Naive thymus-derived CD8-positive, alpha-beta T cell (primary cell): ENCODE measurements at regions not wholly inside any gene's neighbourhood (a gene's known extent, or its start where the extent isn't known, plus 50 kb on each side); places are given as distances from the start of the nearest gene placed in this dataset.
"Not testable (repeated sequence)": the region's sequence is repeated elsewhere in the genome, so short reads cannot be mapped to it uniquely, and the experiment has no call there.

Experiments
- ATAC-seq, 2 donors: fragments of 150-1000 bp; cut with Tn5 transposase in 1 of 2; sonication (Bioruptor Pico), chemical (Tn5 transposase) in 1 of 2; 1 replicate in 1 of 2; 2 replicates in 1 of 2; pipeline ENCODE4 v1.10.0; 2021; ENCODE audit warnings: mild to moderate bottlenecking in 2 of 2, moderate library complexity in 2 of 2
- POLR2A ChIA-PET: fragments of 350-600 bp; sonication (Branson Sonifier 250); formaldehyde crosslinking; loops from one replicate; lab custom pipeline; 2021; ENCODE audit warnings: antibody characterized with exemption; lab: Charles Lee
- DNase-seq, 10 donors: peaks; one replicate each; pipeline versions ENCODE4 v3.0.0 to v3.0.0-alpha.2; 2020 to 2022
- H3K27ac Mint-ChIP-seq, 10 donors: one replicate each; pipeline ENCODE4 v1.8.0; 2020 to 2022; ENCODE audit warnings: mild to moderate bottlenecking in 10 of 10, mixed read lengths in 10 of 10, moderate library complexity in 4 of 10, inconsistent platforms in 1 of 10
- H3K27me3 Mint-ChIP-seq, 5 donors: one replicate each; pipeline ENCODE4 v1.8.0; 2021 to 2022; ENCODE audit warnings: mixed read lengths in 5 of 5
- H3K36me3 Mint-ChIP-seq, 3 donors: one replicate each; pipeline ENCODE4 v1.8.0; 2020 to 2022; ENCODE audit warnings: mixed read lengths in 3 of 3, mild to moderate bottlenecking in 2 of 3, inconsistent platforms in 1 of 3
- H3K4me1 Mint-ChIP-seq, 4 donors: one replicate each; pipeline ENCODE4 v1.8.0; 2021 to 2022; ENCODE audit warnings: mixed read lengths in 4 of 4
- H3K4me3 Mint-ChIP-seq, 10 donors: one replicate each; pipeline ENCODE4 v1.8.0; 2020 to 2022; ENCODE audit warnings: mild to moderate bottlenecking in 10 of 10, mixed read lengths in 10 of 10, moderate library complexity in 6 of 10, inconsistent platforms in 1 of 10
- H3K9me3 Mint-ChIP-seq, 9 donors: one replicate each; pipeline ENCODE4 v1.8.0; 2020 to 2022; ENCODE audit warnings: mixed read lengths in 9 of 9, mild to moderate bottlenecking in 3 of 9, inconsistent platforms in 1 of 9, moderate library complexity in 1 of 9

DNA sequence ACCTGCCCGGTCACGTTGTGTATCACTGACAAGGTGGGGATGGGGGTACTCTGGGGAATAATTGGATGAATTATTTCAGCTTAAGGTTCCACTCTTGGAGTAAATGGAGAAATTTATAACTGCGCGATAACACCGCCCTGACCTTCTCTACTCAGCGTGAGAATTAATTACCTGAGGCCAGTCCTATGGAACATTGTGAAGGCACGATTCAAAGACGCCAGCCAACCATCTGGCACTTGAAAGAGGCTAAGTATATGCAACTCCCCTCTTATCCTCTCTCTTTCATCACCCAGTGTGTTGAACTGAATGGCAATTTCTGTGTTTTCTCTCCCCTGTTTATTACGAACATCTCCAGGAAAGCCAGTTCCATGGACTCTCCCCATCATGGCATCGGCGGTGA, 235.5 kb upstream of the TUT7 start:
- peaks cover 0 to 2% (median 0%) of the 10 kb centered on the region in 9 donors for H3K9me3 Mint-ChIP-seq
- H3K4me3 Mint-ChIP-seq: no peak overlapping the region
- H3K36me3 Mint-ChIP-seq: no peaks in the 10 kb centered on the region
- no peak overlapping the region for H3K27ac Mint-ChIP-seq
- DNase-seq (no peak), ATAC-seq (no peak)
- POLR2A ChIA-PET: no interaction called here
- H3K4me1 Mint-ChIP-seq: no peaks in the 10 kb centered on the region
- H3K27me3 Mint-ChIP-seq: peaks cover 2 to 25% (median 4%) of the 10 kb centered on the region in 5 donors

DNA sequence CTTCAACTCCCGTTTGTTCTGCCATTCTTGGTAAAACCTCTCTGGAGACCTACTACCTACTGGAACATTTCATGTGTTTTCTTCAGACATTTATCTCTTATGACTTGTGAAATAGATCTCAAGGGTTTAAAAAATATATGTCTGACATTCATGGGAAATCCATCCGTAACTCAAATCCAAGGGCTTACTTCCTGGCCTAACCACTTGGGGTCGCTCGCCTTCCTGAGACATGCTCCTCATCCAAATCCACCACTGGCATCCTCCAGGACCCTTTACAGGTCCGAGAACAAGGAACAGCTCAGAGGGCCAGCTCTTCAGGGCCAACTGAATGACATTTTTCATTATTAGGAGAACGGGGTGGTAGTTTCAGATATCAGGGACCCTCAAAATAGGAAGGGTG, 235.1 kb upstream of the TUT7 start:
- Mint-ChIP-seq H3K27me3 (peaks cover 0 to 25% (median 4%) of the 10 kb centered on the region in 5 donors), H3K27ac (no peak overlapping the region), H3K4me3 (no peak overlapping the region), H3K9me3 (peaks cover 0 to 2% (median 0%) of the 10 kb centered on the region in 9 donors), H3K36me3 (no peaks in the 10 kb centered on the region), H3K4me1 (no peaks in the 10 kb centered on the region)
- POLR2A ChIA-PET: no interaction called here
- no peak for ATAC-seq
- no peak for DNase-seq

DNA sequence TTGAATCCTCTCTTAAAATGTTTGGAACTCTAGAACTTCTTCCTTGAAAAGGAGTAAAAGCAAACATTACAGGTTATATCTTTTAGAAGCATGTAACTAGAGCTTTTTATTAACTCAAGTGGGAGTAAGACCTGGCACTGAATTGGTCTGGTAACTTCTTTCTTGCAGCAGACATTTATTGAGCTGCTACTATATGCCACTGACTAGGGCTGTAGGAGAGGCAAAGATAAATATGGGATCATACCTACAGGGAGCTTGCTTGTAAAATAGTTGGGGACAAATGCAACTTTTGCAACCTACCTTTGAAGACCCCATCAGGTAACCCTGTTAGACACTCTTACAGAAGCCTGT, 231.9 kb upstream of the TUT7 start:
- ATAC-seq: no peak

DNA sequence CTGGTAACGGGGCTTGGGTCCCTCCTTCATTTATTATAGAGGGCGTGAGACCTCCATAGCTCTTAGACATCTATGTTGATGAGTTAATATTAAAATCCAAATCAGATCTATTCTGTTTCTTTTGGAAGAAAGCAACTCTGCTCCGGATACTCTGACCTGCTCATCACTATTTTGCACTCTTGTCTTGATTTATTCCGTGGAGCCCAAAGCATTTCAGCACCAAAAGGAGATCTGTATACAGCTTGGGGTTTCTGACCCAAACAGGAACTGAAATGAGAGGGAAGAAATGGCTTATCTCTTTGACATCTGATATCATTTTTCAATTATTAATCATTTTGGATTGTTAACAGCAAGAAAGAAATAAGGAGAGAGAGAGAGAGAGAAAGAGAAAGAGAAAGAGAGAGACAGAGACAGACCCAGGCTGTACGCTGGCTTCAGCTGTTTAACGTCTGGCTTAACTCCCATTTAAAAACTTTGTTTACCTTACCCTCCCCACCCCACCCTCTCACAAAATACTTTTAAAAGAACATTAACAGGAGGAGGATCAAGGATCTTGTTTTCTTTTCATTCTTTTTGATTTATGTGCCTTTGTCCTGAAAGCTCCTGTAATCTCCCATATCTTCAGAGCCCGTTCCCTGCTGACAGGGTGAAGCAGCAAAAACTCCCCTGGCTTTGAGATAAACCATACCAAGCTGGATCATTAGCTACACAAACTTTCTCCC, 231.4 kb upstream of the TUT7 start:
- no peak for DNase-seq
- POLR2A ChIA-PET: no interaction called here
- peaks cover 7 to 26% (median 9%) of the 10 kb centered on the region in 5 donors for H3K27me3 Mint-ChIP-seq
- no peaks in the 10 kb centered on the region for H3K4me1 Mint-ChIP-seq
- ATAC-seq: no peak
- H3K36me3 Mint-ChIP-seq: no peaks in the 10 kb centered on the region
- no peak overlapping the region for H3K27ac Mint-ChIP-seq
- peak overlapping the region in 3 of 10 donors; percentile 15 to 61 (median 42) for H3K4me3 Mint-ChIP-seq
- H3K9me3 Mint-ChIP-seq: peaks cover 0 to 2% (median 0%) of the 10 kb centered on the region in 9 donors

More for the DNA sequence above, 231.9 kb upstream of the TUT7 start:
- Mint-ChIP-seq H3K27ac (no peak overlapping the region), H3K36me3 (no peaks in the 10 kb centered on the region), H3K9me3 (peaks cover 0 to 2% (median 0%) of the 10 kb centered on the region in 9 donors), H3K4me3 (peak overlapping the region in 1 of 10 donors; percentile 15), H3K4me1 (no peaks in the 10 kb centered on the region), H3K27me3 (peaks cover 7 to 26% (median 9%) of the 10 kb centered on the region in 5 donors)
- POLR2A ChIA-PET: no interaction called here
- no peak for DNase-seq

DNA sequence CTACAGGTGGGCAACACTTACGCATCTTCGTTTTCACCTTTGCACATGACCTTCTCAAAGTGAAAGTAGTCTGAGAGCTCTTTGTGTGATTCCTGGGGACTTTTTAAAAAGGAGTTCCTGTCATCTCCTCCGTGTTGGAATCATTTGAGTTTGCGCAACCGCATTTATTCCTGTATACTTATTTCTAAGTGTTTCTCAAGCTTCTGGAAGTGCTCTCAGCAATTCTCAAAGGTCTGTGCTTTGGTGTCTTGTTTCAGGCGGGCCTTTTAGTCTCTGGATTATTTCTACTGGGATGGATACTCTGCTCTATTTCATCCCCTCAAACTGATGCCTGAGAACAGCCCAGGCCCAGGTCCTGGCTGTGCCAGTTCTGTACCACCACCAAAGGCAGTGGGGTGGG, 226.5 kb upstream of the TUT7 start:
- Mint-ChIP-seq H3K4me1 (no peaks in the 10 kb centered on the region), H3K36me3 (no peaks in the 10 kb centered on the region), H3K27me3 (peaks cover 4 to 15% (median 14%) of the 10 kb centered on the region in 5 donors), H3K9me3 (no peaks in the 10 kb centered on the region), H3K27ac (no peak overlapping the region), H3K4me3 (no peak overlapping the region)
- ATAC-seq (no peak), DNase-seq (no peak)
- POLR2A ChIA-PET: no interaction called here

DNA sequence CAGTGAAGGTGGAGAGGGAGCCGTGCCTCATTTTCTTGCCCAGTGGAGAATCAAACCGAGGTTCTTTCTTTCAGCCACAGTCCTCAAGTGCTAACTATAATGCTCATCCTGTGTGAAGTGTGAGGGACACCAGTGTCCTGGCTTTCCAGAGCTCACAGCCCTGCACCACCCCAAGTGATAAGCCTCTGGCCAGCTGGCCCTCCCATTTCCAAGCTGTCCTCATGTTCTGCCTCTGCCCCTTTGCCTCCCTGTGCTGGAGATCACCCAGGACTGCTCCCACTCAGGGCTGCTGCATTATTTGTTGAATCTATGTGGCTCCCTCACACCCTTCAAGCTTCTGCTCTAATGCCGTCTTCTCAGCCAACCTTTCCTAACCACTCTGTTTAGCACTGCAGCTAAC, 224.5 kb upstream of the TUT7 start:
- Mint-ChIP-seq H3K36me3 (no peaks in the 10 kb centered on the region), H3K27ac (no peak overlapping the region), H3K9me3 (peaks cover 0 to 2% (median 0%) of the 10 kb centered on the region in 9 donors), H3K4me1 (no peaks in the 10 kb centered on the region), H3K27me3 (peaks cover 2 to 17% (median 11%) of the 10 kb centered on the region in 5 donors), H3K4me3 (no peak overlapping the region)
- ATAC-seq (no peak), DNase-seq (no peak)
- POLR2A ChIA-PET: no interaction called here

DNA sequence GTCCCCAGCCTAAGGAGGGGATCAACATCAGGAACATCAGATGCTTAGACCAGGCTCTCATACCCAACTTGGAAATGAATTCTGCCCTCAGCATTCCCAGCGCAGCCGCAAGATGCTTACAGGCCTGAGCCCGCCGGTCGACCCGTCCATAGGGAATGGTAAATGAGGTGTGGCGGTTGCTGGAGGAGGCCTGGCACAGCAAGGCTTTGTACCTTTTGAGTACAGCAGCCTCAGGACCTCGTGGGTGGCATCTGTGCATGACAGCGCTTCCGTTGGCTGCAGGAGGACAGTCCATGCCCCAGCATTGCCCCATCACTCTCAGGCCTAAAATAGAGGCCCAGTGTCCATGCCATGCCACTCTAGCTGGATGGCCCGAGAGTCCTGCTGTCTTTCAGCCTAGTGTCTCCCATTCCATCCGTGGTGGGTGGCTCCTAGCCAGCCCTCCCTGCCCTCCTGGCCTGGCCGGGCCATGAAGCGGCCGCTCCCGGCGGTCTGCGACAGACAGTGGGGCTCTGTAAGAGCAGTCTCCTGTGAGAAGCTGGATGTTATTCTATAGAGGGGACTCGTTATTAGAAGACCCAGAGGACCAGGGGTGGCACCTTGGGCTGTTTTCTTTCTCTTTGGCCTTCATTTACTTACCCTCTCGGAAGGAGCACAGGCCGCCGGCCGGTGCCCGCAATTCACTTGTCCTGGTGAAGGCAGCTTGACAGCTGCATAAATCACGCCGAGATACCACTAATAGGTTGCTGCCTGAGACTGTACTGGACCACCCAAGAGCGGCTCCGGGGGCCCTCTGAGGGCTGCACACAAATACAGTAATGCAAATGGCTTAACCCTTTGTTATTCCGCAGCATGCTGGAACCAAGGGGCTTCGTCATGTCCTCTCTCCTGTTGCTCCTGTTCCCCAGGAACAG, 223.5 kb upstream of the TUT7 start:
- no peak overlapping the region for H3K4me3 Mint-ChIP-seq
- H3K27me3 Mint-ChIP-seq: peaks cover 6 to 15% (median 12%) of the 10 kb centered on the region in 5 donors
- no peaks in the 10 kb centered on the region for H3K4me1 Mint-ChIP-seq
- DNase-seq (no peak), ATAC-seq (no peak)
- no peaks in the 10 kb centered on the region for H3K36me3 Mint-ChIP-seq
- POLR2A ChIA-PET: no interaction called here
- peaks cover 0 to 3% (median 0%) of the 10 kb centered on the region in 9 donors for H3K9me3 Mint-ChIP-seq
- H3K27ac Mint-ChIP-seq: no peak overlapping the region

DNA sequence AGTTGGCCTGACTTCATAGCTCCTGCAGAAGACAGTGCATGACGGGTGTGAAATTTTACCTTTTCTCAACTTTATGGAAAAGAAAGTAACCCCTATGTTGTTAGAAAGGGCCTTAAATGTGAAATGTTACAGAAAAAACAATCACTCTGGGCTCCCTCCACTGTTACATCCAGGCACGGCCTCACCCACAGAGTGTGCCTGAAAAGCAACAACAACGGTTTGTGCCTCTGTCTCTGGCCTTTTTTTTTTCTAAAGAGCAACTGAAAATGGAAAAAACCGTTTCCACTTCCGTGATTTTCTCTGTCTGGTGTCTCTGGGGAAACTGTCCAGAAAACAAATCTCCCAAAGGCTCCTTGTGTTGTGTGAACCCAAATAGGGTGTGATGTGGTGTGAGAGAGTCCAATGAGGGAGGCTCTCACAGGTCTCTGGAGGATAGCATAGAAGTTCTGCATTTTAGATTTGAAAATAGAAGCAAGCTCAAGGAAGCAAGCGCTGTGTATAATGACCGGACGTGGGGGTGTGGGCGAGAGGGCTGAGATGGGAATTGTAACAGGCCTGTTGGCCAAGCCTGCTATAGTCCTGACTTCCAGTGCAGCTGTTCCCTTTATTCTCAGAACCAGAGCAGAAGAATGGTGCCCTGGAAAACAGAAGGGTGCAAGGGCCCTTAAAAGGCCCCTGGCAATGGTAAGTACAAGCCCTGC, 221.8 kb upstream of the TUT7 start:
- POLR2A ChIA-PET: no interaction called here
- Mint-ChIP-seq H3K4me1 (no peaks in the 10 kb centered on the region), H3K9me3 (peaks cover 0 to 3% (median 0%) of the 10 kb centered on the region in 9 donors), H3K4me3 (no peak overlapping the region), H3K27me3 (peaks cover 4 to 14% (median 9%) of the 10 kb centered on the region in 5 donors), H3K27ac (no peak overlapping the region), H3K36me3 (no peaks in the 10 kb centered on the region)
- no peak for DNase-seq
- no peak for ATAC-seq

DNA sequence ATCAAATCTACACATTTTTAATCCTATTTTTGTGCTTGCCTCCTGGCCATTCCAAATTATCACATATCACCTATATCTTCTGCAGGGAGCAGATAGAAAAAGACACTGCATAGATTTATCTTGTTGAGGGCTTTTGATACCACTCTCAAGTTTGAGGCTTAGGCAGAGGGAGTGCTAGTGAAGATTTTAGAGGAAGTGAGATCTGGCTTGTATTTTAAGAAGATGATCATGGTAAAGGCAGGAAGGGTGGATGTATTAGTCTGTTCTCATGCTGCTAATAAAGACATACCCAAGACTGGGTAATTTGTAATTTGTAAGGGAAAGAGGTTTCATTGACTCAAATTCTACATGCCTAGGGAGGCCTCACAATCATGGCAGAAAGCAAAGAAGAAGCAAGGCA, 220.9 kb upstream of the TUT7 start:
- H3K27me3 Mint-ChIP-seq: peaks cover 6 to 17% (median 9%) of the 10 kb centered on the region in 5 donors
- H3K36me3 Mint-ChIP-seq: no peaks in the 10 kb centered on the region
- no peak overlapping the region for H3K27ac Mint-ChIP-seq
- no peak overlapping the region for H3K4me3 Mint-ChIP-seq
- POLR2A ChIA-PET: no interaction called here
- H3K4me1 Mint-ChIP-seq: no peaks in the 10 kb centered on the region
- DNase-seq: no peak
- no peak for ATAC-seq
- peaks cover 0 to 3% (median 0%) of the 10 kb centered on the region in 9 donors for H3K9me3 Mint-ChIP-seq

DNA sequence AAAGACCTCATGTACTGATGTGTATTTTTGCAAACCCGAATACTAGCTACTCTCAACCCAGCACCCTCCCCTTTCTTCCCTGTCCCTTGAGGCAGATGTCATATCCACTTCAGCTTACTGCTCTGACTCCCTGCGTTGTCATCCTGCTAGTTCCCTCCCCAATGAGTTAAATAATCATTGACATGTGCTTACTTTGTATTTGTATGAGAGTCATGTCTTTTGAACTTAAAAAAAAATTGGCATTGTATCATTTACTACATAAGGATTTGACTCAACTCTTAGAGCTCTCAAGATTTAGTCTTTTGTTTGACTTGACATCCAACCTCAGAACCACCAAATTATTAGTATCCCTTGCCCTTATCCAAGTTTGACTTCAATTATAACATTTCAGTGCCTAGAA, 219.7 kb upstream of the TUT7 start:
- H3K4me1 Mint-ChIP-seq: no peaks in the 10 kb centered on the region
- H3K4me3 Mint-ChIP-seq: no peak overlapping the region
- H3K27ac Mint-ChIP-seq: no peak overlapping the region
- ATAC-seq: no peak
- no peaks in the 10 kb centered on the region for H3K36me3 Mint-ChIP-seq
- DNase-seq: no peak
- peaks cover 6 to 15% (median 11%) of the 10 kb centered on the region in 5 donors for H3K27me3 Mint-ChIP-seq
- POLR2A ChIA-PET: no interaction called here
- H3K9me3 Mint-ChIP-seq: peaks cover 0 to 7% (median 2%) of the 10 kb centered on the region in 9 donors

DNA sequence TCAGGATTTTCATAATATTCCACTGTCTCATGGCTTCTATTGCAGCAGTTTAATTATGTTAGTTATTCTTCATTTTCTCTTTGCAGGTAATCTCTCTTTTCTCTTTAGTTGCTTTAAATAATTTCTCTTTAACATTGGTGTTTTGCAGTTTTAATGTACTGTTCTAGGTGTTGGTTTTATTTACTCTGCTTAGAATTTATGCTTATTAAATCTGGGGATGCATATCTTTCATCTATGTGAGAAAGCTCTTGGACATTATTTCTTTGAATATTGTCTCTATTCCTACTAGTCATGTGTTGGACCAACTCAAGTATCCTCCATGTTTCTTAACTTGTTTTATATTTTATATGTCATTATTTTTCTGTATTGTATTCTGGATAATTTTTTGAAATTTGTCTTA, 218.7 kb upstream of the TUT7 start:
- peaks cover 0 to 15% (median 6%) of the 10 kb centered on the region in 9 donors for H3K9me3 Mint-ChIP-seq
- no peak for DNase-seq
- no peaks in the 10 kb centered on the region for H3K36me3 Mint-ChIP-seq

DNA sequence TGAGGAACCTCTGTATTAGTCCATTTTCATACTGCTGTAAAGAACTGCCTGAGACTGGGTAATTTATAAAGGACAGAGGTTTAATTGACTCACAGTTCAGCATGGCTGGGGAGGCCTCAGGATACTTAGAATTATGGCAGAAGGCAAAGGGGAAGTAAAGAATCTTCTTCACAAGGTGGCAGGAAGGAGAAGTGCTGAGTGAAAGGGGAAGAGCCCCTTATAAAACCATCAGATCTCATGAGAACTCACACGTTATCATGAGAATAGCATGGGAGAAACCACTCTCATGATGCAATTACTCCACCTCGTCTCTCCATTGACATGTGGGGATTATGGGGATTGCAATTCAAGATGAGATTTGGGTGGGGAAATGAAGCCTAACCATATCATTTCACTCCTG, 211.4 kb upstream of the TUT7 start:
- Mint-ChIP-seq H3K9me3 (peaks cover 2 to 33% (median 11%) of the 10 kb centered on the region in 9 donors), H3K36me3 (peaks cover 0 to 13% (median 0%) of the 10 kb centered on the region in 3 donors), H3K27me3 (peaks cover 4 to 32% (median 8%) of the 10 kb centered on the region in 5 donors)
- H3K4me1 Mint-ChIP-seq, ATAC-seq, POLR2A ChIA-PET, DNase-seq, H3K27ac Mint-ChIP-seq, H3K4me3 Mint-ChIP-seq: not testable (repeated sequence)

More for the DNA sequence above, 218.7 kb upstream of the TUT7 start:
- H3K27me3 Mint-ChIP-seq: peaks cover 2 to 19% (median 13%) of the 10 kb centered on the region in 5 donors
- no peak for ATAC-seq
- no peak overlapping the region for H3K4me3 Mint-ChIP-seq
- H3K27ac Mint-ChIP-seq: no peak overlapping the region
- POLR2A ChIA-PET: no interaction called here
- no peaks in the 10 kb centered on the region for H3K4me1 Mint-ChIP-seq
